Esophagus muscularis mucosa (tissue), 3 donors: ENCODE measurements at regions not wholly inside any gene's neighbourhood (a gene's known extent, or its start where the extent isn't known, plus 50 kb on each side); places are given as distances from the start of the nearest gene placed in this dataset.

Source experiments
- CTCF ChIP-seq, 3 experiments: fragments of 200-600 bp in 2 of 3; fragments of 450-650 bp in 1 of 3; sonication (generic) in 2 of 3; IDR thresholded peaks; one replicate each; pipeline ENCODE4 v1.5.1; 2017 to 2019; ENCODE audit warnings: antibody characterized with exemption in 3 of 3, mild to moderate bottlenecking in 2 of 3, moderate library complexity in 1 of 3
- POLR2A ChIP-seq: fragments of 450-650 bp; IDR thresholded peaks from one replicate; pipeline ENCODE4 v1.6.1; 2017; ENCODE audit warnings: antibody characterized with exemption, moderate library complexity, mild to moderate bottlenecking, low read depth

- TF ChIP-seq CTCF (IDR thresholded peaks at IDR 0.05) (no peak), POLR2A (no peak)
Observed at GRCh38 chr3:145370870-145371269, 790.1 kb downstream of the PLOD2 start.
